ENCODE measurements at regions not wholly inside any gene's neighbourhood (a gene's known extent, or its start where the extent isn't known, plus 50 kb on each side); places are given as distances from the start of the nearest gene placed in this dataset.

DNA sequence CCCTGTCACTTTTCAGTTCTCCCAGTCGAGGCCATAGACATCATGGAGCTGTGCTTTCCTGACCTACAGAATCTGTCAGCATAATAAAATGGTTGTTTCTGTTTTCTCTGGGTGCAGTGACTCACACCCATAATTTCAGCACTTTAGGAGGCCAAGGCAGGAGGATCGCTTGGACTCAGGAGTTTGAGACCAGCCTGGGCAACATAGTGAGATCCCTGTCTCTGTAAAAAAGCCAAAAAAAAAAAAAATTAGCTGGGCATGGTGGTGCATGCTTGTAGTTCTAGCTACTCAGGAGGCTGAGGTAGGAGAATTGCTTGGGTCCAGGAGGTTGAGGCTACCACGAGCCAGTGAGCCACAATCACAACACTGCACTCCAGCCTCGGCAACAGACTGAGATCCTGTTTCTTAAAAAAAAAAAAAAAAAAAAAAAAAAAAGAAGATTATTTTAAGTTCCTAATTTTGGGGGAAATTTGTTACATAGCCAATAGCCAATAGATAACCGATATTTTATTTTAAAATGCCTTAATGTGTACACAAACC, 196.2 kb downstream of the ADSS2 start:
- DNase-seq (ENCODE audit: extremely low read depth in 1 of 2, low read depth in 1 of 2) = no peak

- no peak for DNase-seq (ENCODE audit: extremely low read depth in 1 of 2, low read depth in 1 of 2)
These were observed 195.5 kb downstream of the ADSS2 start for GRCh38 chr1:244256086-244256676.

GRCh38 chr1:244264163-244264562, 187.5 kb downstream of the ADSS2 start:
- DNase-seq (ENCODE audit: extremely low read depth in 1 of 2, low read depth in 1 of 2) = no peak

DNA sequence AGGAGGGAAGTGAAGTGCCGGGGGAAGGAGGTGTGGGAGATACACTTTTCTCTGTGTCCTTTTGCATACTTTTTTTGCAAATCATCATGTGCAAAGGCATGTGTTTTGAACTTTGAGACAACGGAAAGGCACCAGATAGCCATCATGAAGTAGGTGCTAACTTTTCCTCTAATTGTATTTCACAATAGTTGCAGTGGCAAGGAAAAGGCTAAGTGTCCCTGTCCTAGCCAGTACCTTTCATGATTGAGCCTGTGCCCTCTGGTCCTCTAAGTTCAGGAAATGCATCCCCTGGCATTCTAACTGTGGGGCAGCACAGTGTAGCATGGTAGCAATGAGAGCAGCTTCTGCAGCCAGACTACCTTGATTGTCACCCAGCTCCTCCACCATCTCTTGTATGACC, 186.2 kb downstream of the ADSS2 start:
- DNase-seq (ENCODE audit: extremely low read depth in 1 of 2, low read depth in 1 of 2) = no peak

- DNase-seq (ENCODE audit: extremely low read depth in 1 of 2, low read depth in 1 of 2) = no peak
These were observed 182.5 kb downstream of the ADSS2 start for GRCh38 chr1:244269169-244269568.

DNA sequence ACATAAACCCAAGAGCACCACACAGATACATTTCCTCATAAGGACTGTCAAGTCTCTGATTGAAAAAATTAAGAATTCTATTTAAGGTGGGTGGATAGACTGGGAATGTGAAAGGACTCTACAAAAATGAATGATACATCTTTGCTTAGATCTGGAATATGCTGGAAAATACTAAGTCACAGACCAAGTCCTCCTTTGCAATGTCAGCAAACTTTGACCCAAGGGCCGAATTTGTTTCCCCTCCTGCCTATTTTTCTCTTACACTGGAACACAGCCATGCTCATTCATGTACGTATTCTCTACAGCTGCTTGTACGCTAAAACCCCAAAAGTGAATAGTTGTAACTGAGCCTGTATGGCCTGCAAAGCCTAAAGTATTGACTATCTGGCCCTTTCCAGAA, 180.7 kb downstream of the ADSS2 start:
- DNase-seq (ENCODE audit: extremely low read depth in 1 of 2, low read depth in 1 of 2) = no peak

GRCh38 chr1:244271691-244272308, 179.9 kb downstream of the ADSS2 start:
- no peak for DNase-seq (ENCODE audit: extremely low read depth in 1 of 2, low read depth in 1 of 2)

- DNase-seq (ENCODE audit: extremely low read depth in 1 of 2, low read depth in 1 of 2) = peak; percentile 13 to 24
These were observed 179.0 kb downstream of the ADSS2 start for GRCh38 chr1:244272471-244273261.

DNA sequence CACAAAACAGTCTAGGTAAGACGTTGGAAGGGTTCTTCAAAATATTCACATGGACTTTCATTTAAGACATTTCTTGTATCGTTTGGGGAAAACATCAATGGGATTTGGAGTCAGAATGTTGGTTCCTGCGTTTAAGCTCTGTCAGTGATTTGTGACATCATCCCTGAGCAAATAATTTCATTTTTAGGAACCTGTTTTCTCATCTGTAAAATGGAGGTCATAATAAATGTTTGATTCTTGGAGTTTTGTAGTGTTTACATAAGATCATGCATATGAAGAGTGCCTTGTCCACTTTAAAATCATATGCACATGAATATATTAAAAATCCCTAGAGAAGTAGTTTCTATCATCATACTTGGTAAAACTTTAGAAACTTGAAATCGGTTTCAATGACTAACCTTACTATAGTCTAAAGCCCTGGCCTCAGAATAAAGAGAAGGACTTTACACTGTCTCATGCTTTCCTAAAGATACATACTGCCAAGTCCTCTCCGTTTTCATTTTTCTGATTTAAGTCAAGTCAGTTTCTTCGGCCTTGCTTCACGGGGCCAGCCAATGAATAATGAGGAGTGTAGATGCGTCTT, 178.4 kb downstream of the ADSS2 start:
- DNase-seq (ENCODE audit: extremely low read depth in 1 of 2, low read depth in 1 of 2) = no peak

DNA sequence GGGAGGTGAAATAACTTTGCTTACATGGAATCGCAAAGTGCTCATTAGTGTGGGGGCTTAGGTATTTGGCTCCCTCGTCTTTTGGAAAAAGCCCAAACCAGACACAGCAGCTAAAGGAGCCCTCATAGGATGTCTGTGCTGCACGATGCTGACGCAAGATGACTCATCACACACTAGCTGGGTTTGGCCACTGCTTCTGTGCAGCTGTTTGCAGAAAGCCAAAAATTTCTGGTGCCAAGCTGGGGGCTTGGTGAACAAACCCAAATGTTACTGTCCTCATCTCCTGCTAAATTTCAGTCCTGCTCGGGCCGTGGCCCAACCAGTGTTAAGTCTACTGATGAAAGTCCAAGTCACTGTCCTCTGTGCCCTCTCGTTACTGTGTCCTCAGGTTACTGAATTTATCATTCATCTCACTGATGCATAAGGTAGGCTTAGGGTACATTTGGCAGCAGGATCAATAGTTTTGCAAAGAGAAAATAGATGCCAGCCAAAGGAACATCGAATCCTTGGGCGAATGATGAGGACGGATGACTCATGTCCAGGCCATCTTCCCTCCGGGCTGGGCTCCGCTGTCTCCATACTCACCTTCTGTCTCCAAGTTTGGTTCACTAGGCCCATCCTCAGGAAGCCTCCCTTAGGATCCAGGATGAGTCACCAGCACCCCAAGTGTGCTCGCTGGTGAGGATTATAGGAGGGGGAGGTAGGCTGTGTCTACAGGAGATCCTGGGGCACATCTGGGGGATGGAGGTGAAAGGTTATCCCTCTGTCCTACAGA, 177.7 kb downstream of the ADSS2 start:
- DNase-seq (ENCODE audit: extremely low read depth in 1 of 2, low read depth in 1 of 2) = no peak

- DNase-seq (ENCODE audit: extremely low read depth in 1 of 2, low read depth in 1 of 2) = no peak
These were observed 175.1 kb downstream of the ADSS2 start for GRCh38 chr1:244276646-244277045.

- no peak for DNase-seq (ENCODE audit: extremely low read depth in 1 of 2, low read depth in 1 of 2)
These were observed 171.5 kb downstream of the ADSS2 start for GRCh38 chr1:244280201-244280600.

GRCh38 chr1:244280859-244281258, 170.8 kb downstream of the ADSS2 start:
- no peak for DNase-seq (ENCODE audit: extremely low read depth in 1 of 2, low read depth in 1 of 2)

- no peak for DNase-seq (ENCODE audit: extremely low read depth in 1 of 2, low read depth in 1 of 2)
These were observed 167.9 kb downstream of the ADSS2 start for GRCh38 chr1:244283772-244284171.

GRCh38 chr1:244284641-244285156, 167.0 kb downstream of the ADSS2 start:
- no peak for DNase-seq (ENCODE audit: extremely low read depth in 1 of 2, low read depth in 1 of 2)

DNA sequence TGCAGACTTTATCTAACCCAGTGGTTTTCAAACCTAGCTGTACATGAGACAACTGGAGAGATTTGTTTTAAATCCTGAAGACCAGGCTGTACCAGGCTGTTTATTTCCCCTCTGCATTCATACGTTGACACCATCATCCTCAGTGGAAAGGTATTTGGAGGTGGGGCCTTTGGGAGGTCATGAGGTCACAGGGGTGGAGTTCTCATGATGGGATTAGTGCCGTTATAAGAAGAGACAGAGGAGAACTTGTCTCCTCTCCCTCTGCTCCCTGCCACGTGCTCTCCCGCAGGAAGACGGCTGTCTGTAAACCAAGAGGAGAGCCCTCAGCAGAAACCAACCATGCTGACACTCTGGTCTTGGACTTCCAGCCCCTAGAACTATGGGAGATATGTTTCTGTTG, 165.4 kb downstream of the ADSS2 start:
- DNase-seq (ENCODE audit: extremely low read depth in 1 of 2, low read depth in 1 of 2) = no peak

- no peak for DNase-seq (ENCODE audit: extremely low read depth in 1 of 2, low read depth in 1 of 2)
These were observed 164.0 kb downstream of the ADSS2 start for GRCh38 chr1:244287726-244288125.

DNA sequence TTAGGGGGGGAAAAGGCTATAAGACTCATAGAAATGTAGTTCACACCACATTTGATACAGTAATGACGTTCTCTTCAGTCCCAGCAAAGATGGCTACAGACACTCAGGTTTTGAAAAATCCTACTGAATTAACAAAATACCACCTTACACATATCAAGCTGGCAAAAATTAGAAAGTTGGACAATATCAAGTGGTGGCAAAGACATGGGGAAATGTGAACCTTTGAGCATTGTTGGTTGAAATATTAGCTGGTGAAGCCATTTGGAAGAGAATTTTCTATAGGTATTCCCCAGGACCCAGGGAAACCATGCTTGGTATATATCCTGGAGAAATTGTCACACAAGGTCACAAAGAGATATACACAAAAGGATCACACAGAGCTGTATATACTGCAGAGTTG, 163.0 kb downstream of the ADSS2 start:
- DNase-seq (ENCODE audit: extremely low read depth in 1 of 2, low read depth in 1 of 2) = no peak

DNA sequence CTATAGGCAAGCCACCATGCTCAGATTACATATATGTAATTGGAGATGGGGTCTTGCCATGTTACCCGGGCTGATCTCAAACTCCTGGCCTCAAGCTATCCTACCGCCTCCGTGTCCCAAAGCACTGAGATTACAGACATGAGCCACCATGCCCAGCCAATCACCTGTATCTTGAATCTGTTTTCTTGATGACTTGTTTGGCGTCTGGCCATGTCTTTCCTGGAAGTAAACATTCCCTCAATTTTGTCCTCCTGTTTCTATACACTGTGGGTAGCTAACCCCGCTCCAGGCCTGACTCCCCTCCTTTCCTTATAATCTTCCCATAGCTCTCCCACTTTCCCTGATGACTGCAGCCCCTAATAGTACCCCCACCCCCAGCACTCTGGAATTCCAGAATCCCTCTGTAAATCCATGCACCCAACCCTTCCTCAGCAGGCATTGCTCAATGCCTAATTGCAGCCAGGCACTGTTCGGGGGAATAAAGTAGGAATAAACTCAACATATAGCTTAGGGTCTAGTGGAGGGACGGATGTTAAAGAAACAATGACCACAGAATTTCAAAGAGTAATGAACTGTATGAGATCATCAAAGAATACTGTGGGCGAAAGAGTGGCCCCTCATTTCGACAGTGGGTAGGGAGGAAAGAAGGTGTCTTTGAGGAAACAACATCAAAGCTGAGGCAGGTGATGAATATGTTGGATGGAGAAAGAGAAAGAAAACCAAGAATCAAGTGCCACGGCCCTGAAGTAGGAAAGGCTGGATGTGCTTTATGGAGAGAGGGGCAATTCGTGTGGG, 161.5 kb downstream of the ADSS2 start:
- no peak for DNase-seq (ENCODE audit: extremely low read depth in 1 of 2, low read depth in 1 of 2)

All from stimulated activated CD8-positive, alpha-beta memory T cell treated with anti-CD3 and anti-CD28 coated beads, Interleukin-7, amount 100 ng/mL, for 48 hours (primary cell).